ENCODE measurements at regions not wholly inside any gene's neighbourhood (a gene's known extent, or its start where the extent isn't known, plus 50 kb on each side); places are given as distances from the start of the nearest gene placed in this dataset.
"Not testable (repeated sequence)": the region's sequence is repeated elsewhere in the genome, so short reads cannot be mapped to it uniquely, and the experiment has no call there.

DNA sequence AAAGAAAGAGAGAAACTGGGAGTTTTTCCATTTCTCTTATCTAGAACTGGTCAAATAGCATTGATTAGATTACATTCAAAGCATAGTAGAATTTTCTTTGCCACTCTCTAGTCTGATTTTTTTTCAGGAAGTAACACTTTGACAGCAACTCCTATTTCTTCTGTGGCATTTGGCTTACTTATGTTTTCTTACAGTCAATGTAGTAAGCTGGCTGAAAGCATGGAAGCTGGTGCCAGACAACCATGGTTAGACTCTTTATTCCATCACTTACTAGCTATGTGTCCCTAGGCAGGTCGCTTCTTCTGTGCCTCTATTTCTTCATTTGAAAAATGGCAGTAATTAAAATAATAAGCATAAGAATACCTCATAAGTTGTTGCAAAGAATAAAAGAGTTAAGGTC, 54.2 kb upstream of the OPRM1 start:
- DNase-seq = no peak

GRCh38 chr6:153980171-153980570, 58.9 kb upstream of the OPRM1 start:
- no peak for DNase-seq

GRCh38 chr6:153978911-153979548, 60.0 kb upstream of the OPRM1 start:
- not testable (repeated sequence) for DNase-seq

- no peak for DNase-seq
These were observed 61.9 kb upstream of the OPRM1 start for GRCh38 chr6:153976921-153977693.

- DNase-seq = no peak
These were observed 73.0 kb upstream of the OPRM1 start for GRCh38 chr6:153966001-153966400.

GRCh38 chr6:153963352-153963751, 75.7 kb upstream of the OPRM1 start:
- DNase-seq = no peak

DNA sequence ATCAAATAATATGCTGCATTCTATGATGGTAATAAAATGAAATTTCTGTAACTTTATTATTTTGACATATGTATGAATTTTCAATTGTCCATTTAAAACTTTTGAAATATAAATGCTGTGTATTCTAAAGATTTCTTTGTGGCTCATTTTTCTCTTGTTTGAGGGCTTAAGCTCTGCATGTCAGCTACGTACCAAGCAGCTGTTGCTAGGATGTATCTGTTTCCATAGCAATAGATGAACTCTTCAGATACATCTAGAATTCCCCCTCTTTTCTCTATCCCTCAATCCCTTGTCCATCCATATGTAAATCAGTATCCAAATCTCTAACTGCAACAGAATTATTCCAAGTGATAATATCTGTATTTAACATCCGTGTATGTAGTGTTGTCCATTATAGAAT, 76.5 kb upstream of the OPRM1 start:
- no peak for DNase-seq

- no peak for DNase-seq
These were observed 78.3 kb upstream of the OPRM1 start for GRCh38 chr6:153960741-153961140.

GRCh38 chr6:153960281-153960680, 78.8 kb upstream of the OPRM1 start:
- no peak for DNase-seq

- no peak for DNase-seq
These were observed 79.8 kb upstream of the OPRM1 start for GRCh38 chr6:153959276-153959675.

- DNase-seq = no peak
These were observed 80.2 kb upstream of the OPRM1 start for GRCh38 chr6:153958860-153959259.

DNA sequence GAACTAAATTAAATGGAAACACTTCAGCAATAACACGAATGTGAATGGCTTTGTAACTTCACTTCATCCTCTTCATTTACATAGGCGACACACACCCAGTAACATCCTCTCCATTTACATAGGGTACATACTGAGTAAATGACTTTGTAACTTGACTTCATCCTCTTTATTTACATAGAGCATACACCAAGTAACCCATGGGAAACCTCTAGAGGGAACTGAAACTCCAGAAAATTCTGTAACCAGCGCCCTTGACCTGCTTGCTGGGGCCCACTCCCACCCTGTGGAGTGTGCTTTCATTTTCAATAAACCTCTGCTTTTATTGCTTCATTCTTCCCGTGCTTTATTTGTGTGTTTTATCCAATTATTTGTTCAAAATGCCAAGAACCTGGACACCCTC, 81.6 kb upstream of the OPRM1 start:
- DNase-seq = no peak

DNA sequence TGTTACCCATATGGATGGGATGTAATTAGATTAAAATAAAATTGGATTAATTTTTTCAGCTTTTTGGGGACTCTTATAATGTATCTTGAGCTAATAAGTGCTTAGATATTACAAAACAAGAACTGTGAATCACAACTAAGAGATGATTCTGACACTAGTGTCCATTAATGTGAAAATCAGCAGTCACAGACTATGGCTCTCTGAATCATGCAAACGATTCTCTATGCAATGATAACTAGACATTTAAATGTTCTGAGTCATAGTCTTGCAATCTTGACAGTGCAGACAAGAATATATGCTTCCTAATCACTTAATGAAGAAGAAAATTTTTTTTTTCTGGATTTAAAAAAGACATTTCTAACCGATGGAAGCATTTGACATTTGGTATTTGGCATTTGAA, 82.2 kb upstream of the OPRM1 start:
- no peak for DNase-seq

- DNase-seq = no peak
These were observed 89.4 kb upstream of the OPRM1 start for GRCh38 chr6:153949616-153950015.

DNA sequence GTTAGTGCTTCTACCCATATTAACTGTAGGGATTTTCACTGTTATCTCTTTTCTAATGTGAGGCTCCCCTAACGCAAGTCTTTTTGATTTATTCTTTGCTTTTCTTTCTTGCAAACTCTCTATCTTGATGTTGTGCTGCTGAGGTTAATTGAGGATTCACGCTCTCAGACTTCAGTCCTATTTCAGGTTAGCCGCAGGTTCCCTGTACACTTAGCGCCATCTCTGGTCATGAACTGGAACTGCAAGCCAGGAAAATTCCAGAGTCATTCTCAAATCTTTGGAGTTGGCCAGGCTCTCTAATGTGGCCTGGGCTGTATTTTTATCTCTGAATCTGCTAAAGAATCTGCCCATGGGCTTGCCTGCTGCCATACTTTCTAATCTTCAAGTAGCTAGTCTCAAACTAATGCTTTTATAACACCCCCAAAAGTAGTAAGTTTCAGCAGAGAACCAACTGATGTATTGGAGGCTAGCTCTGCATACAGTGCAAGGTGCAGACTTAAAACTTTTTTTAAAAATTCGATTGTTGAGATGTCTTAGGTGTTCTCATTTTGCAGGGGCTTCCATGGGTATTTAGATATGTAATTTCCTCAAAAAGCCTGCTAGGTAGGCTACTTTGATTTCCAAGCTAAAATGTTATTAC, 91.1 kb upstream of the OPRM1 start:
- DNase-seq = no peak

- DNase-seq = no peak
These were observed 94.8 kb upstream of the OPRM1 start for GRCh38 chr6:153944201-153944600.

DNA sequence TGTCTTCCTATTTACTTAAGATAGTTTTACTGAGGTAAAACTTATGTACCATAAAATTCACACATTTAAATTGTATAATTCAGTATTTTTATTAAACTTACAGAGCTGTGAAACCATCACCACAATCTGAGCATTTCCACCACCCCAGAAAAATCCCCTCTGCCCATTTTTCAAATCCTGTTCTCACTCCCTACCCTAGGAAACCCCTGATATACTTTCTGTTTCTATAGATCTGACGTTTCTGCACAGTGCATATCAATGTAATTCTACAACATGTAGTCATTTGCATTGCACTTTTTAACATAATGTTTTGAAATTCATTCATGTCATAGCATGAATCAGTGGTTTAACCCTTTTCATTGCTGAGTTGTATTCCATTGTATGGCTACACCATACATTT, 96.7 kb upstream of the OPRM1 start:
- no peak for DNase-seq

DNA sequence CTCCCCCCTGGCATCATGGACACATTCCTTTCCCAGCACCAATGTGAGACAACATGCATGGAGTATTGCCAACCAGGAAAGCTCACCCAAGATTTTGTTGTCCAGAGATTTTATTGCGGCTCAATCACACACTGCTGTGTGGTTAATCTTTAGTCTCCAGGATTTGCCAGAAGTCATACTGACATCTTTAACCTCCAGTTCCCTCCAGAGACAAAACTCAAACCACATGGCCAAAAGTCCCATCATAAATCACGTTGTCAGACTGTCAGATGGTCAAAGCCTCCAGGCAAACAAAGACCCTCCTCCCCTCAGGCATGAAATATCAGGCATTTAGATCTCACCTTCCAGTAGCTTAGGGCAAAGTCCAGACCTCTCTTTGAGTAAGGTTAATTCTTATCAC, 97.3 kb upstream of the OPRM1 start:
- DNase-seq = no peak

- DNase-seq = no peak
These were observed 100.2 kb upstream of the OPRM1 start for GRCh38 chr6:153938876-153939275.

GRCh38 chr6:153931431-153931830, 107.6 kb upstream of the OPRM1 start:
- no peak for DNase-seq

DNA sequence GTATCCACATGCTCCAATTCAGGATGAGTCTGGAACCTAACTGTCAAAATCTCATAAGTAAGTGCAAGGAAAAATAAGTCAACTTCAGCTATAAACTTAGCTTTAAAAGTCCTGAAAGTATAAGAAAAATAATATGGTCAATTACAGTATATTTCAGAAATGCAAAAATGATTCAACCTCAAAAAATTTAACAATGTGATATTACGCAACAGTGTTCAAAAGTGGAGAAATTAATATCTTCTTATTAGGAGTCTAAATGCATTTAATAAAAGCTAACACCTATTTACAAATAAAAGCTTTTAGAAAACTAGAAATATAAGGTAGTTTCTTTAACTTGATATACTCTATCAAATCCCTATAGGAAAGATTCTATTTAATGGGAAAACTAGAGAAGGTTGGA, 111.2 kb upstream of the OPRM1 start:
- no peak for DNase-seq

DNA sequence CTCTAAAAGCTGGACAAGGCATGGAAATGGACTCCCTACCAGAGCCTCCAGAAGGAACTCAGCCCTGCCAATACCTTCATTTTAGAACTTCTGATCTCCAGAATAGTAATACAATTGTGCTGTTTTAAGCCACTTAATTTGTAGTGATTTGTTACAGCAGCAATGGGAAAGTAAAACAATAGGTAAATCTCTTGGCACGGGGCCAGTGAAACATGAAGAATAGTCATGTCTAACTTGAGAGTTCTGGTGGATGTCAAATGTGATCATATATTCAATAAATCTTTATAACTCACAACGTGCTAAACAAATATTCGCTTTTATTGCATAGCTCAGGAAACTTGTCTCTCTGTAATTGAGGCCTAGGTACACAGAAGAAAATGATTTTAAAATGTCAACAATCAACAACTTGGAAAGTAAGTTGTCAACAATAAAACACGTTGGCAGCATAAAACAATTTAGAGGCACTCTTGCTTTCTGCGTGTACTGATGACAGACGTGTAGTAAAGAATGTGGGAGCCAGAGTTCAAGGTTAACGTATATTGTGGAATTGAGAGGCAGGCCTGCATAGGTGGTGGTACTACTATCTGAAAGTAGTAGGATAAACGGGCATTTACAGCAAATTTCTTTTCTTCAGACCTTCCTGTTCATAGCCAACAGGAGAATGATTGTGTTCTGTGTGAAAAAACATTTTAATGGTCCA, 140.5 kb upstream of the OPRM1 start:
- no peak for DNase-seq

DNA sequence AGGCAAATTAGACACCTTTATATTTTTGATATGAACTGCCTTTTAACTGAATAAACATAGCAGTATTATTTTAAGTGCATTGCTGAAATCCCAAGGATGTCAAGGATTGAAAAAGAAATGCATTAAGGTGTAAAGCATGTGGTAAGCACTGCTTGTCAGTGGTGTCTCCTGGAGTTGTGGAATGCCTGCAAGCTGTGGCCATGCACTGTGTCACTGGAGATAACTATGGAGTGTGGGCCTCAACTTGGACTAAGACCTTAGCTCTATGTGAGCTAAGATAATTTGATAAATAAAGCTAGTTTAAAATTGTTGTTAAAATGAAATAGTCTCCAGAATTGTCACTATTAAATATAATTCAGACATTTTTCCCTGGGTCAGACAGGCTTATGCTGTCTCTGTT, 156.6 kb upstream of the OPRM1 start:
- DNase-seq = no peak

- no peak for DNase-seq
These were observed 165.5 kb upstream of the OPRM1 start for GRCh38 chr6:153873541-153873940.

Measured in NCI-H187 (cell line).